ENCODE measurements at regions not wholly inside any gene's neighbourhood (a gene's known extent, or its start where the extent isn't known, plus 50 kb on each side); places are given as distances from the start of the nearest gene placed in this dataset.
"Not testable (repeated sequence)": the region's sequence is repeated elsewhere in the genome, so short reads cannot be mapped to it uniquely, and the experiment has no call there.

GRCh38 chr20:47866480-47866879 is 81.2 kb upstream of the SULF2 start:
- in situ Hi-C loops (cut with HindIII; ENCODE audit: low sequenced_read_pairs) = no loop called here

GRCh38 chr20:47865912-47866311 is 80.6 kb upstream of the SULF2 start:
- in situ Hi-C loops (cut with HindIII; ENCODE audit: low sequenced_read_pairs) = no loop called here

GRCh38 chr20:47865451-47865850 is 80.2 kb upstream of the SULF2 start:
- in situ Hi-C loops (cut with HindIII; ENCODE audit: low sequenced_read_pairs) = no loop called here

GRCh38 chr20:47863981-47864380 is 78.7 kb upstream of the SULF2 start:
- in situ Hi-C loops (cut with HindIII; ENCODE audit: low sequenced_read_pairs) = no loop called here

- in situ Hi-C loops (cut with HindIII; ENCODE audit: low sequenced_read_pairs) = no loop called here
Observed at GRCh38 chr20:47863315-47863965, 78.2 kb upstream of the SULF2 start.

GRCh38 chr20:47862574-47863240 is 77.4 kb upstream of the SULF2 start:
- in situ Hi-C loops (cut with HindIII; ENCODE audit: low sequenced_read_pairs) = no loop called here

- in situ Hi-C loops (cut with HindIII; ENCODE audit: low sequenced_read_pairs) = no loop called here
Observed at GRCh38 chr20:47861116-47861515, 75.8 kb upstream of the SULF2 start.

GRCh38 chr20:47860049-47860830 is 75.0 kb upstream of the SULF2 start:
- in situ Hi-C loops (cut with HindIII; ENCODE audit: low sequenced_read_pairs) = no loop called here

- in situ Hi-C loops (cut with HindIII; ENCODE audit: low sequenced_read_pairs) = no loop called here
Observed at GRCh38 chr20:47859278-47859677, 74.0 kb upstream of the SULF2 start.

- in situ Hi-C loops (cut with HindIII; ENCODE audit: low sequenced_read_pairs) = no loop called here
Observed at GRCh38 chr20:47857569-47858464, 72.5 kb upstream of the SULF2 start.

- in situ Hi-C loops (cut with HindIII; ENCODE audit: low sequenced_read_pairs) = no loop called here
Observed at GRCh38 chr20:47857187-47857568, 71.9 kb upstream of the SULF2 start.

- in situ Hi-C loops (cut with HindIII; ENCODE audit: low sequenced_read_pairs) = no loop called here
Observed at GRCh38 chr20:47855799-47856198, 70.5 kb upstream of the SULF2 start.

- in situ Hi-C loops (cut with HindIII; ENCODE audit: low sequenced_read_pairs) = no loop called here
Observed at GRCh38 chr20:47854687-47855212, 69.5 kb upstream of the SULF2 start.

GRCh38 chr20:47851774-47852173 is 66.5 kb upstream of the SULF2 start:
- in situ Hi-C loops (cut with HindIII; ENCODE audit: low sequenced_read_pairs) = no loop called here

- in situ Hi-C loops (cut with HindIII; ENCODE audit: low sequenced_read_pairs) = no loop called here
Observed at GRCh38 chr20:47850146-47850545, 64.9 kb upstream of the SULF2 start.

- in situ Hi-C loops (cut with HindIII; ENCODE audit: low sequenced_read_pairs) = no loop called here
Observed at GRCh38 chr20:47849596-47849995, 64.3 kb upstream of the SULF2 start.

- in situ Hi-C loops (cut with HindIII; ENCODE audit: low sequenced_read_pairs) = no loop called here
Observed at GRCh38 chr20:47849006-47849405, 63.7 kb upstream of the SULF2 start.

GRCh38 chr20:47848534-47848933 is 63.3 kb upstream of the SULF2 start:
- in situ Hi-C loops (cut with HindIII; ENCODE audit: low sequenced_read_pairs) = not testable (repeated sequence)

GRCh38 chr20:47847884-47848485 is 62.7 kb upstream of the SULF2 start:
- in situ Hi-C loops (cut with HindIII; ENCODE audit: low sequenced_read_pairs) = no loop called here

GRCh38 chr20:47847220-47847619 is 61.9 kb upstream of the SULF2 start:
- in situ Hi-C loops (cut with HindIII; ENCODE audit: low sequenced_read_pairs) = not testable (repeated sequence)
